Esophagus squamous epithelium (tissue), 5 donors: ENCODE measurements at regions not wholly inside any gene's neighbourhood (a gene's known extent, or its start where the extent isn't known, plus 50 kb on each side); places are given as distances from the start of the nearest gene placed in this dataset.

ENCODE experiments used
- DNase-seq: peaks from one replicate; lab custom pipeline; 2025; lab: John Stamatoyannopoulos, UW
- H3K27ac ChIP-seq, 4 donors: fragments of 200-600 bp; sonication (generic); one replicate each; pipeline ENCODE4 v1.5.1; 2016 to 2019; ENCODE audit warnings: mild to moderate bottlenecking in 1 of 4
- H3K27me3 ChIP-seq, 4 donors: fragments of 200-600 bp; sonication (generic); 1 replicate in 3 of 4; 2 replicates in 1 of 4; pipeline versions ENCODE4 v1.5.1 to v1.6.0; 2017 to 2021; ENCODE audit warnings: antibody characterized with exemption in 1 of 4
- H3K36me3 ChIP-seq, 3 donors: fragments of 200-600 bp; sonication (generic); one replicate each; pipeline ENCODE4 v1.5.1; 2016 to 2019
- H3K4me1 ChIP-seq, 3 donors: fragments of 200-600 bp; sonication (generic); one replicate each; pipeline ENCODE4 v1.5.1; 2017 to 2019
- H3K4me3 ChIP-seq, 4 donors: fragments of 200-600 bp; sonication (generic); 1 replicate in 3 of 4; 2 replicates in 1 of 4; pipeline ENCODE4 v1.5.1; 2016 to 2019; ENCODE audit warnings: mild to moderate bottlenecking in 2 of 4, moderate library complexity in 1 of 4
- H3K9me3 ChIP-seq, 3 donors: fragments of 200-600 bp; sonication (generic); one replicate each; pipeline ENCODE4 v1.5.1; 2016 to 2019
- CTCF ChIP-seq, 6 experiments: fragments of 450-650 bp in 4 of 6; fragments of 200-600 bp in 2 of 6; sonication (generic) in 2 of 6; IDR thresholded peaks; one replicate each; pipeline ENCODE4 v1.5.1; 2016 to 2019; ENCODE audit warnings: antibody characterized with exemption in 6 of 6, mild to moderate bottlenecking in 4 of 6, moderate library complexity in 4 of 6
- POLR2A ChIP-seq, 4 donors: fragments of 450-650 bp; IDR thresholded peaks; one replicate each; pipeline ENCODE4 v1.6.1; 2017; ENCODE audit warnings: antibody characterized with exemption in 4 of 4, mild to moderate bottlenecking in 4 of 4, moderate library complexity in 3 of 4
- WGBS, 2 donors: methylation state at CpG; one replicate each; pipeline ENCODE4 v1.1.5; 2018; 5-methylcytosine and 5-hydroxymethylcytosine counted together
- intact Hi-C: fragments of 100-400 bp; cut with DNase I; formaldehyde crosslinking; loops from one replicate; pipeline ENCODE4 v1.15.0; 2022
- donor health status: DM: yes; HTN: yes; CAD: no.

- H3K36me3 ChIP-seq: no peaks in the 10 kb centered on the region
- no peak for TF ChIP-seq CTCF (IDR thresholded peaks at IDR 0.05)
- TF ChIP-seq POLR2A (IDR thresholded peaks at IDR 0.05): no peak
- H3K4me1 ChIP-seq: peaks cover 4 to 26% (median 14%) of the 10 kb centered on the region in 3 donors
- DNase-seq: no peak
- H3K4me3 ChIP-seq: no peak overlapping the region
- no peak overlapping the region for H3K27ac ChIP-seq
- 69 to 81% methylated on average over 3 of the region's 3 CpGs for WGBS, 2 donors
- H3K9me3 ChIP-seq: no peaks in the 10 kb centered on the region
- intact Hi-C loops: no loop called here
- H3K27me3 ChIP-seq: no peaks in the 10 kb centered on the region
Measured at GRCh38 chr5:143509758-143510221, 106.3 kb upstream of the NR3C1 start.

- Histone ChIP-seq H3K27me3 (no peaks in the 10 kb centered on the region), H3K36me3 (no peaks in the 10 kb centered on the region), H3K4me3 (no peak overlapping the region), H3K27ac (peak overlapping the region; percentile 26 to 67 (median 53)), H3K4me1 (peaks cover 4 to 30% (median 14%) of the 10 kb centered on the region in 3 donors), H3K9me3 (no peaks in the 10 kb centered on the region)
- intact Hi-C loops: no loop called here
- no peak for DNase-seq
- TF ChIP-seq CTCF (IDR thresholded peaks at IDR 0.05) (peak in 2 of 6 experiments; percentile 9 to 26), POLR2A (IDR thresholded peaks at IDR 0.05) (no peak)
- whole genome bisulfite sequencing, 2 donors: 33 to 56% methylated on average over 1 of the region's 1 CpG
Measured at GRCh38 chr5:143506836-143507552, 103.5 kb upstream of the NR3C1 start.

- no peak overlapping the region for H3K4me3 ChIP-seq
Measured at GRCh38 chr5:143505934-143506333, 102.4 kb upstream of the NR3C1 start.

GRCh38 chr5:143505354-143505753 lies 101.9 kb upstream of the NR3C1 start:
- Histone ChIP-seq H3K27me3 (no peaks in the 10 kb centered on the region), H3K36me3 (no peaks in the 10 kb centered on the region), H3K4me1 (peaks cover 4 to 46% (median 22%) of the 10 kb centered on the region in 3 donors), H3K9me3 (no peaks in the 10 kb centered on the region), H3K4me3 (no peak overlapping the region), H3K27ac (no peak overlapping the region)
- intact Hi-C loops: no loop called here
- DNase-seq: no peak
- TF ChIP-seq CTCF (IDR thresholded peaks at IDR 0.05) (no peak), POLR2A (IDR thresholded peaks at IDR 0.05) (no peak)

More at GRCh38 chr5:143505934-143506333, 102.4 kb upstream of the NR3C1 start:
- intact Hi-C loops: no loop called here
- no peaks in the 10 kb centered on the region for H3K27me3 ChIP-seq
- no peak overlapping the region for H3K27ac ChIP-seq
- H3K4me1 ChIP-seq: peaks cover 4 to 40% (median 22%) of the 10 kb centered on the region in 3 donors
- DNase-seq: no peak
- no peaks in the 10 kb centered on the region for H3K9me3 ChIP-seq
- no peaks in the 10 kb centered on the region for H3K36me3 ChIP-seq
- TF ChIP-seq CTCF (IDR thresholded peaks at IDR 0.05): no peak
- TF ChIP-seq POLR2A (IDR thresholded peaks at IDR 0.05): no peak
- WGBS, 2 donors: 86 to 100% methylated on average over 1 of the region's 1 CpG

- TF ChIP-seq CTCF (IDR thresholded peaks at IDR 0.05) (no peak), POLR2A (IDR thresholded peaks at IDR 0.05) (no peak)
- no peak for DNase-seq
- 65 to 83% methylated on average over 6 to 7 of the region's 7 CpGs for WGBS, 2 donors
- Histone ChIP-seq H3K4me3 (no peak overlapping the region), H3K9me3 (no peaks in the 10 kb centered on the region), H3K4me1 (peaks cover 0 to 39% (median 15%) of the 10 kb centered on the region in 3 donors), H3K36me3 (no peaks in the 10 kb centered on the region), H3K27me3 (no peaks in the 10 kb centered on the region), H3K27ac (peak overlapping the region in 2 of 4 donors; percentile 4 to 23)
- intact Hi-C loops: no loop called here
Measured at GRCh38 chr5:143501310-143502044, 98.0 kb upstream of the NR3C1 start.
